ENCODE measurements at regions not wholly inside any gene's neighbourhood (a gene's known extent, or its start where the extent isn't known, plus 50 kb on each side); places are given as distances from the start of the nearest gene placed in this dataset.

- TF ChIP-seq, protein P1, sequence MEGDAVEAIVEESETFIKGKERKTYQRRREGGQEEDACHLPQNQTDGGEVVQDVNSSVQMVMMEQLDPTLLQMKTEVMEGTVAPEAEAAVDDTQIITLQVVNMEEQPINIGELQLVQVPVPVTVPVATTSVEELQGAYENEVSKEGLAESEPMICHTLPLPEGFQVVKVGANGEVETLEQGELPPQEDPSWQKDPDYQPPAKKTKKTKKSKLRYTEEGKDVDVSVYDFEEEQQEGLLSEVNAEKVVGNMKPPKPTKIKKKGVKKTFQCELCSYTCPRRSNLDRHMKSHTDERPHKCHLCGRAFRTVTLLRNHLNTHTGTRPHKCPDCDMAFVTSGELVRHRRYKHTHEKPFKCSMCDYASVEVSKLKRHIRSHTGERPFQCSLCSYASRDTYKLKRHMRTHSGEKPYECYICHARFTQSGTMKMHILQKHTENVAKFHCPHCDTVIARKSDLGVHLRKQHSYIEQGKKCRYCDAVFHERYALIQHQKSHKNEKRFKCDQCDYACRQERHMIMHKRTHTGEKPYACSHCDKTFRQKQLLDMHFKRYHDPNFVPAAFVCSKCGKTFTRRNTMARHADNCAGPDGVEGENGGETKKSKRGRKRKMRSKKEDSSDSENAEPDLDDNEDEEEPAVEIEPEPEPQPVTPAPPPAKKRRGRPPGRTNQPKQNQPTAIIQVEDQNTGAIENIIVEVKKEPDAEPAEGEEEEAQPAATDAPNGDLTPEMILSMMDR (IDR thresholded peaks at IDR 0.05; ENCODE audit: low read depth, low read length, poor library complexity, severe bottlenecking): no peak
- no peak for TF ChIP-seq EZH2phosphoT487 (IDR thresholded peaks at IDR 0.05; ENCODE audit: borderline replicate concordance, low read length)
Measured at GRCh38 chr2:13495051-13495450, 778.3 kb downstream of the TRIB2 start.

All from DOHH2 (cell line).